ENCODE measurements at regions not wholly inside any gene's neighbourhood (a gene's known extent, or its start where the extent isn't known, plus 50 kb on each side); places are given as distances from the start of the nearest gene placed in this dataset.
"Not testable (repeated sequence)": the region's sequence is repeated elsewhere in the genome, so short reads cannot be mapped to it uniquely, and the experiment has no call there.

- H3K4me3 ChIP-seq (ENCODE audit: low read length): no peak overlapping the region
- TF ChIP-seq ZNF274 (IDR thresholded peaks at IDR 0.05; ENCODE audit: low read depth, low read length): no peak
These were observed 65.3 kb upstream of the DRD5 start for GRCh38 chr4:9716093-9716492.

DNA sequence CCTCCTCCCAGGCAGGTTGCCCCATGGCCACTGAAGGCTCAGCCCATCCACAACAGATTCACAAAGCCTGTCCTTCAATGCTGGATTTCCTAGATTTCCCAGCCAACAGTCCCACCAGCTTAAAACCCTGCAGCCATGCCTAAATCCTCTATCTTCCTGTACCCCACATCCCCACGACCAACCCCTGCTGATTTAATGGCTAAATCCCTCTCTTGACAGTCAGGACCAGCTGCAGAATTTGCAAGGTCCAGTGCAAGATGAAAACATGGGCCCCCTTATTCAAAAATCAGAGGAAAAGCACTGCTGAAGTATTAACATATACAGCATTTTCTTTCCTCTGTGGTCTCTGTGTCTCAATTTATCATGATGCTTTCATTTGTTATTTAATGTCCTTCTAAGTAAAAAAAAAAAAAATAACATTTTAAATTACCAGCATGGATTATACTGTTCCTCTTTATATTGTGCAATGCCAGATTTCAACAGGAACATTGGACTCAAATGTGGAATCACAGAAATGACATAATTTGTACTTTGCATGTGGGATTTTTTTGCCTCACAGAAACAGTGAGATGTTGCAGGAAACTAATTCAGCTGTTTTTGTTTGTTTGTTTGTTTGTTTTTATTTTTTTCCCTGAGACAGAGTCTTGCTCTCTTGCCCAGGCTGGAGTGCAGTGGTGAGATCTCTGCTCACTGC is 63.0 kb upstream of the DRD5 start:
- not testable (repeated sequence) for H3K4me3 ChIP-seq (ENCODE audit: low read length)

GRCh38 chr4:9722131-9722530 is 59.3 kb upstream of the DRD5 start:
- H3K4me3 ChIP-seq (ENCODE audit: low read length): not testable (repeated sequence)
